ENCODE measurements at regions not wholly inside any gene's neighbourhood (a gene's known extent, or its start where the extent isn't known, plus 50 kb on each side); places are given as distances from the start of the nearest gene placed in this dataset.

GRCh38 chr1:29470087-29470787, 233.9 kb downstream of the PTPRU start:
- TF ChIP-seq CTCF (IDR thresholded peaks at IDR 0.05; ENCODE audit: low read depth, low read length) (no peak), POLR2A (IDR thresholded peaks at IDR 0.05; ENCODE audit: extremely low read depth, insufficient read length) (no peak), MAX (IDR thresholded peaks at IDR 0.05; ENCODE audit: low read depth, low read length) (no peak)

All from NB4 (cell line).